Neural progenitor cell (in vitro differentiated cells): ENCODE measurements at regions not wholly inside any gene's neighbourhood (a gene's known extent, or its start where the extent isn't known, plus 50 kb on each side); places are given as distances from the start of the nearest gene placed in this dataset.

Experiments
- DNase-seq: peaks from one replicate; pipeline ENCODE4 v3.0.0-alpha.2; 2016; ENCODE audit warnings: low spot score
- H2AFZ ChIP-seq: fragments of 200-600 bp; sonication (generic); replicated peaks from 2 replicates; pipeline ENCODE4 v1.6.1; 2016; ENCODE audit warnings: antibody characterized with exemption
- H3F3A ChIP-seq: fragments of 200-600 bp; sonication (generic); 2 replicates; pipeline ENCODE4 v1.6.1; 2016; ENCODE audit warnings: antibody characterized with exemption, low read depth
- H3K27ac ChIP-seq: fragments of 200-600 bp; sonication (generic); 2 replicates; pipeline ENCODE4 v1.5.1; 2016; ENCODE audit warnings: mild to moderate bottlenecking
- H3K27me3 ChIP-seq: fragments of 200-600 bp; sonication (generic); 2 replicates; pipeline ENCODE4 v1.6.1; 2016; ENCODE audit warnings: mild to moderate bottlenecking, moderate library complexity
- H3K36me3 ChIP-seq: fragments of 200-600 bp; sonication (generic); 2 replicates; pipeline ENCODE4 v1.5.1; 2016
- H3K4me1 ChIP-seq: fragments of 200-600 bp; sonication (generic); 2 replicates; pipeline ENCODE4 v1.6.1; 2016; ENCODE audit warnings: mixed run types
- H3K4me2 ChIP-seq: fragments of 200-600 bp; sonication (generic); 2 replicates; pipeline ENCODE4 v1.6.1; 2016
- H3K4me3 ChIP-seq: fragments of 200-600 bp; sonication (generic); 2 replicates; pipeline ENCODE4 v1.5.1; 2016
- H3K79me2 ChIP-seq: fragments of 200-600 bp; sonication (generic); 2 replicates; pipeline ENCODE4 v1.6.1; 2016; ENCODE audit warnings: low read depth
- H3K9ac ChIP-seq: fragments of 200-600 bp; sonication (generic); 2 replicates; pipeline ENCODE4 v1.6.1; 2016
- H3K9me3 ChIP-seq: fragments of 200-600 bp; sonication (generic); 2 replicates; pipeline ENCODE4 v1.5.1; 2016; ENCODE audit warnings: low read depth
- H4K20me1 ChIP-seq: fragments of 200-600 bp; sonication (generic); 2 replicates; pipeline ENCODE4 v1.6.1; 2016; ENCODE audit warnings: low read depth
- H3K27ac Mint-ChIP-seq: 3 replicates; pipeline ENCODE4 v1.8.0; 2021; ENCODE audit warnings: mixed read lengths
- H3K27me3 Mint-ChIP-seq: 2 replicates; pipeline ENCODE4 v1.8.0; 2022; ENCODE audit warnings: low read depth, mild to moderate bottlenecking, inconsistent platforms, moderate library complexity, mixed read lengths; ENCODE audit not compliant: insufficient read depth
- H3K36me3 Mint-ChIP-seq: 3 replicates; pipeline ENCODE4 v1.8.0; 2021; ENCODE audit warnings: mixed read lengths
- H3K4me1 Mint-ChIP-seq: 3 replicates; pipeline ENCODE4 v1.8.0; 2021; ENCODE audit warnings: mixed read lengths
- H3K4me3 Mint-ChIP-seq: 3 replicates; pipeline ENCODE4 v1.8.0; 2021; ENCODE audit warnings: mild to moderate bottlenecking, moderate library complexity, mixed read lengths
- H3K9me3 Mint-ChIP-seq: 3 replicates; pipeline ENCODE4 v1.8.0; 2020; ENCODE audit warnings: mixed read lengths
- CTCF ChIP-seq: fragments of 200-600 bp; sonication (generic); IDR thresholded peaks from 2 replicates; pipeline ENCODE4 v1.5.1; 2017; ENCODE audit warnings: antibody characterized with exemption, mild to moderate bottlenecking
- EZH2 ChIP-seq: fragments of 200-600 bp; sonication (generic); IDR thresholded peaks from 2 replicates; pipeline ENCODE4 v1.6.1; 2017; ENCODE audit warnings: antibody characterized with exemption, mild to moderate bottlenecking, moderate library complexity
- EZH2phosphoT487 ChIP-seq: fragments of 200-600 bp; sonication (generic); IDR thresholded peaks from 2 replicates; pipeline ENCODE4 v1.6.1; 2017; ENCODE audit warnings: antibody characterized with exemption

- Mint-ChIP-seq H3K27ac (no peak overlapping the region), H3K9me3 (no peaks in the 10 kb centered on the region), H3K4me3 (no peak overlapping the region), H3K4me1 (peaks cover 17% of the 10 kb centered on the region), H3K27me3 (peaks cover 7% of the 10 kb centered on the region), H3K36me3 (no peaks in the 10 kb centered on the region)
- Histone ChIP-seq H3K9ac (no peak overlapping the region), H3F3A (no peaks in the 10 kb centered on the region), H2AFZ (no peak overlapping the region), H3K4me3 (no peak overlapping the region), H3K36me3 (no peaks in the 10 kb centered on the region), H4K20me1 (no peaks in the 10 kb centered on the region), H3K4me2 (no peak overlapping the region), H3K27ac (no peak overlapping the region), H3K27me3 (no peaks in the 10 kb centered on the region), H3K9me3 (no peaks in the 10 kb centered on the region), H3K4me1 (peaks cover 7% of the 10 kb centered on the region), H3K79me2 (no peaks in the 10 kb centered on the region)
- no peak for DNase-seq
- no peak for TF ChIP-seq CTCF
- no peak for TF ChIP-seq EZH2phosphoT487
- TF ChIP-seq EZH2 = no peak
Measured at GRCh38 chrX:69321789-69322188, 156.5 kb upstream of the PJA1 start.

- no peak overlapping the region for H3K4me3 Mint-ChIP-seq
- Histone ChIP-seq H3K79me2 (no peaks in the 10 kb centered on the region), H4K20me1 (no peaks in the 10 kb centered on the region), H3K36me3 (no peaks in the 10 kb centered on the region), H3K27me3 (no peaks in the 10 kb centered on the region), H2AFZ (no peak overlapping the region), H3K9me3 (no peaks in the 10 kb centered on the region), H3K9ac (no peak overlapping the region), H3K27ac (no peak overlapping the region), H3K4me3 (no peak overlapping the region), H3K4me2 (no peak overlapping the region), H3K4me1 (peaks cover 11% of the 10 kb centered on the region), H3F3A (no peaks in the 10 kb centered on the region)
- H3K4me1 Mint-ChIP-seq = peaks cover 22% of the 10 kb centered on the region
- no peak overlapping the region for H3K27ac Mint-ChIP-seq
- no peak for TF ChIP-seq CTCF
- no peak for TF ChIP-seq EZH2
- TF ChIP-seq EZH2phosphoT487 = no peak
- peaks cover 7% of the 10 kb centered on the region for H3K27me3 Mint-ChIP-seq
- no peak for DNase-seq
- no peaks in the 10 kb centered on the region for H3K9me3 Mint-ChIP-seq
- H3K36me3 Mint-ChIP-seq = no peaks in the 10 kb centered on the region
Measured at GRCh38 chrX:69321006-69321655, 155.9 kb upstream of the PJA1 start.

- H3K36me3 Mint-ChIP-seq = no peaks in the 10 kb centered on the region
- Histone ChIP-seq H4K20me1 (no peaks in the 10 kb centered on the region), H3K27me3 (no peaks in the 10 kb centered on the region), H3K4me2 (no peak overlapping the region), H3K4me1 (peaks cover 17% of the 10 kb centered on the region), H3K9ac (no peak overlapping the region), H3K4me3 (no peak overlapping the region), H3K27ac (no peak overlapping the region), H3K9me3 (no peaks in the 10 kb centered on the region), H2AFZ (no peak overlapping the region), H3K36me3 (no peaks in the 10 kb centered on the region), H3F3A (no peaks in the 10 kb centered on the region), H3K79me2 (no peaks in the 10 kb centered on the region)
- no peak for DNase-seq
- H3K9me3 Mint-ChIP-seq = no peaks in the 10 kb centered on the region
- peaks cover 12% of the 10 kb centered on the region for H3K27me3 Mint-ChIP-seq
- H3K4me3 Mint-ChIP-seq = no peak overlapping the region
- H3K4me1 Mint-ChIP-seq = peaks cover 30% of the 10 kb centered on the region
- H3K27ac Mint-ChIP-seq = no peak overlapping the region
- TF ChIP-seq EZH2 (no peak), CTCF (no peak), EZH2phosphoT487 (no peak)
Measured at GRCh38 chrX:69320116-69320515, 154.9 kb upstream of the PJA1 start.
